ENCODE measurements at regions not wholly inside any gene's neighbourhood (a gene's known extent, or its start where the extent isn't known, plus 50 kb on each side); places are given as distances from the start of the nearest gene placed in this dataset.

DNA sequence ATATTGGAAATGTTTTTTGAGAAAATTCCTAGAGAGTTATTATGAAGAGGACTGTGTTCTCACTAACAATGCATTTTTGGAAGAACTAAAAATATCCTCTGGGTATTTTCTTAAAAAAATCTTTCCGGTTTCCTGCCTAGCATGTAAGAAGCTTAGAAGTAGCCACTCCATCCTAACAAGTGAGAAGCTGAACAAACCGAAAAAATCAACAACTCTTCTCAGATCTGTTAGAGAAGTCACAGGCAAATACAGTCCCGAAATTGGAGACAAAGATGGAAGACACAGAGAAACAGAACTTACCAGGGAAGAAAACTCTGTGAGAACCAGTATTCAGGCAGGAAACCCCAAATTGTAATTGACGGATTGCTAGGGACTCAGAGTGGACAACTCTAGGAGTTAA is 173.0 kb downstream of the KLF12 start:
- Histone ChIP-seq H3K27ac (replicated peaks in 1 of 4) (no peak overlapping the region), H3K4me1 (peaks cover 9 to 22% (median 18%) of the 10 kb centered on the region in 4 donors), H3K36me3 (no peaks in the 10 kb centered on the region), H3K4me3 (no peak overlapping the region), H3K27me3 (no peaks in the 10 kb centered on the region), H3K9me3 (no peaks in the 10 kb centered on the region)
- intact Hi-C loops (cut with DNase I): no loop called here
- 78% methylated on average over 4 of the region's 4 CpGs for WGBS
- TF ChIP-seq CTCF (IDR thresholded peaks at IDR 0.05) (no peak), POLR2A (IDR thresholded peaks at IDR 0.05; ENCODE audit: low read depth) (no peak), POLR2AphosphoS5 (IDR thresholded peaks at IDR 0.05) (no peak), EP300 (IDR thresholded peaks at IDR 0.05) (no peak)
- no peak for DNase-seq (ENCODE audit: extremely low spot score)

GRCh38 chr13:73960474-73960873 is 173.7 kb downstream of the KLF12 start:
- Histone ChIP-seq H3K36me3 (no peaks in the 10 kb centered on the region), H3K27ac (replicated peaks in 1 of 4) (no peak overlapping the region), H3K27me3 (no peaks in the 10 kb centered on the region), H3K4me1 (peaks cover 6 to 24% (median 22%) of the 10 kb centered on the region in 4 donors), H3K9me3 (no peaks in the 10 kb centered on the region), H3K4me3 (no peak overlapping the region)
- TF ChIP-seq POLR2A (IDR thresholded peaks at IDR 0.05; ENCODE audit: low read depth) (no peak), EP300 (IDR thresholded peaks at IDR 0.05) (no peak), POLR2AphosphoS5 (IDR thresholded peaks at IDR 0.05) (no peak), CTCF (IDR thresholded peaks at IDR 0.05) (no peak)
- intact Hi-C loops (cut with DNase I): no loop called here
- WGBS: 61% methylated on average over 1 of the region's 1 CpG
- no peak for DNase-seq (ENCODE audit: extremely low spot score)

DNA sequence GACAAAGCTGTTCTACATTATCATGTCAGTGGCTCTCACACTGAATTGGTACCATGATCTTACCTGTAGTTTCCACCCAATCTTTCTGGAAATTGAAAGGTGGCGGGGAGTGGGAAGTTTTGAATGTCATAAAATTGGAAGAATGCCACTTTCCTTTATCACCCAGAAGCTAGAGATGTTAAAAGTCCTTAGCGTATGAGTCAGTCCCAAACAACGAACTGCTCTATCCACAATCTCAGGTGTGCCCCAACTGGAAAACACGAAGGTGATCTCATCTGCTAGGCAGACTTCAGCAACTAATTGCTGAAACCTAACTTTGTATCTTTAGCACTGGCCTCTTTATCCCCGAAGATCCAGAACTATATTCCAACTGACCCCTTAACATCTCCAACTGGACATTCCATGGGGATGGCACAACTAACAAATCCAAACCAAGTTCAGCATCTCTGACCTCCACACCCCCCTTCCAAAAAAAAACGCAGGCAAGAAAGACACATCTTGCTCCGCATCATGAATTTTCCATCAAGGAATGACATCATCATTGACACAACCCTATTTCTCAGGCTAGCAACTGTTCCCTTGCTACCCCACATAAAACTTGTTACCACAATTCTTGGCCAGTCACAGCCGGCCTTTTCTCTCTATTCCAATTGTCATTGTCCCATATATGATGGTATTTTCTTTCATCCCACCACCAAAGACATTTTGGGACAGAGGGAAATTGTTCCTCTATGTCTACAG is 175.4 kb downstream of the KLF12 start:
- intact Hi-C loops (cut with DNase I): no loop called here
- 90% methylated on average over 8 of the region's 8 CpGs for WGBS
- Histone ChIP-seq H3K4me1 (peaks cover 4 to 29% (median 23%) of the 10 kb centered on the region in 4 donors), H3K27me3 (no peaks in the 10 kb centered on the region), H3K36me3 (no peaks in the 10 kb centered on the region), H3K9me3 (no peaks in the 10 kb centered on the region), H3K27ac (replicated peaks in 1 of 4) (no peak overlapping the region), H3K4me3 (no peak overlapping the region)
- DNase-seq (ENCODE audit: extremely low spot score): no peak
- no peak for TF ChIP-seq EP300 (IDR thresholded peaks at IDR 0.05)
- no peak for TF ChIP-seq CTCF (IDR thresholded peaks at IDR 0.05)
- TF ChIP-seq POLR2AphosphoS5 (IDR thresholded peaks at IDR 0.05): no peak
- no peak for TF ChIP-seq POLR2A (IDR thresholded peaks at IDR 0.05; ENCODE audit: low read depth)

DNA sequence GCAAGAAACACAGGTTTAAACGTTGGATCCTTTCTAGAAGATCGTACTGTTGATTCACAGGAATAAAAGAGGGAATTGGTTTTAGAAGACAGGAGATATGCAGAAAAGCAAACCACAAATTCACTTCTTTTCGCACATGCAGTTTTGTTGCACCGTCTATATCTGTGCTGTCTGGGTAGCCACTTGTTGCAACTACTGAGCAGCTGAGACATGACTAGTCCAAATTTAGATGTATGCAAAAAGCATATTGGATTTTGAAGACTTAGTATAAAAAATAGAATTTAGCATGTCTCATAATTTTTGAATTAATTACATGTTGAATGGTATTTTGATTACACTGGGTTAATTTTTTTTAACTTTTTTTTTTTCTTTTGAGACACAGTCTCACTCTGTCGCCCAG is 176.3 kb downstream of the KLF12 start:
- Histone ChIP-seq H3K27me3 (no peaks in the 10 kb centered on the region), H3K36me3 (no peaks in the 10 kb centered on the region), H3K4me3 (no peak overlapping the region), H3K9me3 (no peaks in the 10 kb centered on the region), H3K27ac (replicated peaks in 1 of 4) (no peak overlapping the region), H3K4me1 (peaks cover 4 to 29% (median 23%) of the 10 kb centered on the region in 4 donors)
- WGBS: 97% methylated on average over 5 of the region's 5 CpGs
- intact Hi-C loops (cut with DNase I): no loop called here
- TF ChIP-seq CTCF (IDR thresholded peaks at IDR 0.05) (no peak), EP300 (IDR thresholded peaks at IDR 0.05) (no peak), POLR2A (IDR thresholded peaks at IDR 0.05; ENCODE audit: low read depth) (no peak), POLR2AphosphoS5 (IDR thresholded peaks at IDR 0.05) (no peak)
- DNase-seq (ENCODE audit: extremely low spot score): no peak

Data from esophagus muscularis mucosa (tissue), 4 donors.